ENCODE measurements at regions not wholly inside any gene's neighbourhood (a gene's known extent, or its start where the extent isn't known, plus 50 kb on each side); places are given as distances from the start of the nearest gene placed in this dataset.

DNA sequence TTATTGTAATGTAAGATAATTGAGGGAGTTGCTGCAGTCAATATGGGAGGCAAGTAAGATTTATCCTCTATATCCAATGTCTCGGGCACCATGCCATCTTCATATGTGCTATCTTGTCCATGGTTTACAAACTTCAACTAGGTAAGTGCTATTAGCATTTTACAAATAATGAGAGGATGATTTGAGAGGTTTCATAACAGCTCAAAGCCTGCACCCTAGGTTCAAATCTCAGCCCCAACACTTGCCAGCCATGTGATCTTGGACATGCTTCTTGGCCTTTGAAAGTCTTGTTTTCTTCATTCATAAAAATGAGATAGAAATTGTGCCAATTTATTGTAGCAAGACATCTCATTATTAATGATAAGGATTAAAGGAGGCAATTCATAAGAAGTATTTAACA lies 108.8 kb downstream of the RND3 start:
- TF ChIP-seq, protein P1, sequence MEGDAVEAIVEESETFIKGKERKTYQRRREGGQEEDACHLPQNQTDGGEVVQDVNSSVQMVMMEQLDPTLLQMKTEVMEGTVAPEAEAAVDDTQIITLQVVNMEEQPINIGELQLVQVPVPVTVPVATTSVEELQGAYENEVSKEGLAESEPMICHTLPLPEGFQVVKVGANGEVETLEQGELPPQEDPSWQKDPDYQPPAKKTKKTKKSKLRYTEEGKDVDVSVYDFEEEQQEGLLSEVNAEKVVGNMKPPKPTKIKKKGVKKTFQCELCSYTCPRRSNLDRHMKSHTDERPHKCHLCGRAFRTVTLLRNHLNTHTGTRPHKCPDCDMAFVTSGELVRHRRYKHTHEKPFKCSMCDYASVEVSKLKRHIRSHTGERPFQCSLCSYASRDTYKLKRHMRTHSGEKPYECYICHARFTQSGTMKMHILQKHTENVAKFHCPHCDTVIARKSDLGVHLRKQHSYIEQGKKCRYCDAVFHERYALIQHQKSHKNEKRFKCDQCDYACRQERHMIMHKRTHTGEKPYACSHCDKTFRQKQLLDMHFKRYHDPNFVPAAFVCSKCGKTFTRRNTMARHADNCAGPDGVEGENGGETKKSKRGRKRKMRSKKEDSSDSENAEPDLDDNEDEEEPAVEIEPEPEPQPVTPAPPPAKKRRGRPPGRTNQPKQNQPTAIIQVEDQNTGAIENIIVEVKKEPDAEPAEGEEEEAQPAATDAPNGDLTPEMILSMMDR (IDR thresholded peaks at IDR 0.05), result no peak
- TF ChIP-seq ZFX (IDR thresholded peaks at IDR 0.05; ENCODE audit: borderline replicate concordance), result no peak
